Tibial nerve (tissue), 4 donors: ENCODE measurements at regions not wholly inside any gene's neighbourhood (a gene's known extent, or its start where the extent isn't known, plus 50 kb on each side); places are given as distances from the start of the nearest gene placed in this dataset.

ENCODE experiments used
- DNase-seq, 2 donors: peaks; one replicate each; pipeline ENCODE4 v3.0.0-alpha.2; 2019; ENCODE audit warnings: low spot score in 2 of 2
- H3K27ac ChIP-seq, 4 donors: fragments of 200-600 bp; sonication (generic) in 3 of 4; one replicate each; pipeline ENCODE4 v1.5.1; 2017 to 2019; ENCODE audit warnings: mild to moderate bottlenecking in 1 of 4
- H3K27me3 ChIP-seq, 2 donors: fragments of 200-600 bp; sonication (generic) in 1 of 2; one replicate each; pipeline versions ENCODE4 v1.5.1 to v1.6.0; 2017 to 2019
- H3K36me3 ChIP-seq, 3 donors: fragments of 200-600 bp; sonication (generic); one replicate each; pipeline ENCODE4 v1.5.1; 2018 to 2019
- H3K4me1 ChIP-seq, 4 donors: fragments of 200-600 bp; sonication (generic) in 3 of 4; one replicate each; pipeline ENCODE4 v1.5.1; 2017 to 2019
- H3K4me3 ChIP-seq, 4 donors: fragments of 200-600 bp; sonication (generic) in 3 of 4; one replicate each; pipeline ENCODE4 v1.5.1; 2017 to 2019; ENCODE audit warnings: mild to moderate bottlenecking in 1 of 4, moderate library complexity in 1 of 4
- H3K9me3 ChIP-seq, 4 donors: fragments of 200-600 bp; sonication (generic) in 3 of 4; one replicate each; pipeline ENCODE4 v1.5.1; 2017 to 2019
- CTCF ChIP-seq, 5 experiments: fragments of 200-600 bp in 3 of 5; fragments of 450-650 bp in 2 of 5; sonication (generic) in 3 of 5; IDR thresholded peaks; one replicate each; pipeline ENCODE4 v1.5.1; 2016 to 2019; ENCODE audit warnings: antibody characterized with exemption in 5 of 5, mild to moderate bottlenecking in 3 of 5, moderate library complexity in 2 of 5
- EP300 ChIP-seq, 2 donors: sonication (generic); formaldehyde crosslinking; IDR thresholded peaks; one replicate each; pipeline ENCODE4 v1.6.1; 2017; ENCODE audit warnings: antibody characterized with exemption in 2 of 2, mild to moderate bottlenecking in 1 of 2
- POLR2A ChIP-seq, 2 donors: fragments of 450-650 bp; IDR thresholded peaks; one replicate each; pipeline ENCODE4 v1.6.1; 2017; ENCODE audit warnings: antibody characterized with exemption in 2 of 2, mild to moderate bottlenecking in 2 of 2, moderate library complexity in 2 of 2
- WGBS, 2 donors: methylation state at CpG; one replicate each; pipeline ENCODE4 v1.1.5; 2018; 5-methylcytosine and 5-hydroxymethylcytosine counted together

DNA sequence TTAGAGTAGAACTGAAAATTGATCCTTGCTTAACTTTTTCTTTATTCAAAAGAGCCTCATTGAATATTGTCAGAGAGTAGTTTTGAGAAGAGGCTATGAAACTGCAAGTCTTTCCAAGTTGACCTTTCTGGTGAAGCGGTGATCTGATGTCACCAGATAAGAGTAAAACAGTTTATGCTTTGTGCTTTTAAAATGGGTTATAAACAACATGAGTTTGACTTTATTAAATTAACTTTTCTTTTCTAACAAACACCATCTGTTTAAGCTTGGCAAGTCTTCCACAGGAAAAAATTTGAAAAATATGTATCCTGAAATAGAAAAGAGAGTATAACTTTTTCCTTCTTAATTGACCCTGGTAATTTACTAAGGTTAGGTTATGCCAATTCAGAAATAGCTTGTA is 408.7 kb upstream of the NOVA1 start:
- no peaks in the 10 kb centered on the region for H3K27me3 ChIP-seq
- WGBS, 2 donors = 33 to 54% methylated on average over 1 of the region's 1 CpG
- TF ChIP-seq POLR2A (IDR thresholded peaks at IDR 0.05) (no peak), CTCF (IDR thresholded peaks at IDR 0.05) (no peak), EP300 (IDR thresholded peaks at IDR 0.05) (no peak)

DNA sequence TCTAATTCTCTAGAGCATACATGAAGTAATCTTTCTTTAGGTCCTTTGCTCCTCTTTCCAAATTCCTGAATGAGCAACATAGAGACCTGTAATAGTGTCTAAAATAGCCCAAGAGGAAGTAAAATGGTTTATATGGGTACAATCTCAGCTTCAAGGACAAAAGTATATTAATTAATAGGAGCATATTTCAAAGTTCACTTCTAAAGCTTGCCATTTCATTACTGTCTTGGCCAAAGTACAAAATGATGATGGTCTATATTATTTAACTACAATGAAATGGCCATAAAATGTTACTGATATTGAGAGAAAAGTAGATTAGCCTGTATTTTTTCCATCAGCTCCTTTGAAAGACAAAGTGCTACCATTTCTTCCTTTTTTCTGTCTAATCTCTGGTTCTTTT is 410.4 kb upstream of the NOVA1 start:
- H3K9me3 ChIP-seq = no peaks in the 10 kb centered on the region
- TF ChIP-seq POLR2A (IDR thresholded peaks at IDR 0.05) (no peak), CTCF (IDR thresholded peaks at IDR 0.05) (no peak), EP300 (IDR thresholded peaks at IDR 0.05) (no peak)
- no peak overlapping the region for H3K27ac ChIP-seq
- H3K27me3 ChIP-seq = no peaks in the 10 kb centered on the region
- H3K36me3 ChIP-seq = no peaks in the 10 kb centered on the region
- no peak for DNase-seq
- H3K4me3 ChIP-seq = no peak overlapping the region
- no peaks in the 10 kb centered on the region for H3K4me1 ChIP-seq

More for the DNA sequence above, 408.7 kb upstream of the NOVA1 start:
- Histone ChIP-seq H3K4me1 (no peaks in the 10 kb centered on the region), H3K4me3 (no peak overlapping the region), H3K36me3 (no peaks in the 10 kb centered on the region), H3K9me3 (no peaks in the 10 kb centered on the region), H3K27ac (no peak overlapping the region)
- DNase-seq = no peak

DNA sequence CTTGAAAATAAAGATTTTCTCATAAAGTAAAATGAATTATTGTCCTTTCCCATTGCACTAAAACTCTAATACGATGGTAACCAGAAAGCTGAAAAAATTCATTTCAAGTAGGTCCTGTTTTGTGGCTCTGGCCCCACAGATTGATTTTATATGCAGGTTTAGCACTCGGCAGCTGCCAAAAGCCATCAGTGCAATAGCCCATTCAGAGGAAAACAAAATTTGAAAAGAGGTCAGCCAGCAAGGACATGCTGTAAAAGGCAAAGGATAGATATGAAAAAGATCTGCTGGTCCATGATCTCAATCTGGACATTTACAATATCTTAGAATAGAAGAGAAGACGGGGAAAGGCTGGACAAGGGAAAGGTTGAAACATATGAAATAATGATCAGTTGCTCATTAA is 414.8 kb upstream of the NOVA1 start:
- no peaks in the 10 kb centered on the region for H3K4me1 ChIP-seq
- DNase-seq = no peak
- no peaks in the 10 kb centered on the region for H3K9me3 ChIP-seq
- TF ChIP-seq CTCF (IDR thresholded peaks at IDR 0.05) (no peak), POLR2A (IDR thresholded peaks at IDR 0.05) (no peak), EP300 (IDR thresholded peaks at IDR 0.05) (no peak)
- no peaks in the 10 kb centered on the region for H3K27me3 ChIP-seq
- H3K36me3 ChIP-seq = no peaks in the 10 kb centered on the region
- H3K27ac ChIP-seq = no peak overlapping the region
- WGBS, 2 donors = 58 to 70% methylated on average over 3 of the region's 3 CpGs
- no peak overlapping the region for H3K4me3 ChIP-seq

DNA sequence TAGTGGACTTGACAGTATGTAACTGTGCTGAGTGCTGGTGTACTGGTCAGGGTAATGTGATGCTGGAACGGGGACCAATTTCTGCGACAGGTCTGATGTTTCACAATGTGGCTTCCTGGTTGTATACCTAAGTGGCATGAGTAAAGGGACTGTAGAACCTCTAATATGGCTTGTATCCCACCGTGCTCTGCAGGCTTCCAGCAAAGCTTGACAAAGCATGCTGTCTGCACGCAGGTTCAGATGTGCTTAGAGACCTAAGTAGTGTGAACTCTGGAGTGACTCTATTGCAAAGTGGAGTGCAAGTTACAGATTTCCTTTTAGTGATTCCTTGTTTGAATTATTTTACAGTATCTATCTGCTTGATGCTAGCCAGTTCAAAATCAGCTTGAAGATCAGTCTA is 415.8 kb upstream of the NOVA1 start:
- 77 to 79% methylated on average over 4 of the region's 4 CpGs for WGBS, 2 donors
- Histone ChIP-seq H3K36me3 (no peaks in the 10 kb centered on the region), H3K9me3 (no peaks in the 10 kb centered on the region), H3K4me1 (no peaks in the 10 kb centered on the region), H3K27ac (no peak overlapping the region), H3K27me3 (no peaks in the 10 kb centered on the region), H3K4me3 (no peak overlapping the region)
- DNase-seq = no peak
- TF ChIP-seq POLR2A (IDR thresholded peaks at IDR 0.05) (no peak), EP300 (IDR thresholded peaks at IDR 0.05) (no peak), CTCF (IDR thresholded peaks at IDR 0.05) (no peak)

DNA sequence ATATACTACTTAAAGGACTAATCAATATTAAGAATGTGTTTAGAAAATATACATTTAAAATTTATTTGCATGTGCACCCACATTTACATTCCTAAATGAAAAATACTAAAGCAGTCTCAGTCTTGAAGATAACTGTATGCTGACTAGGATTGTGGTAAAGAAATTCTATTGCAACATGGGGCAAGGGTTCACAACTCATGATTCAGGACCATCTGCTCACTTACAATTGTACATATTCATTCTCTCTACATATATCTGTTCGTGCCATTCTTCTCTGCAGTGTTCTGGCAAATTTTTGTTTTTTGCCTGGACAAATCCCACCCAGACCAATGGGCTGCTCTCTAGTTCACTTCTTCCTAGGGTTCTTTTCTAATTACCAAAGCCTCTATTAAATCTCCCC is 417.2 kb upstream of the NOVA1 start:
- Histone ChIP-seq H3K27me3 (no peaks in the 10 kb centered on the region), H3K9me3 (no peaks in the 10 kb centered on the region), H3K27ac (no peak overlapping the region), H3K4me3 (no peak overlapping the region), H3K36me3 (no peaks in the 10 kb centered on the region), H3K4me1 (no peaks in the 10 kb centered on the region)
- DNase-seq = no peak
- TF ChIP-seq CTCF (IDR thresholded peaks at IDR 0.05) = no peak
- WGBS, 2 donors = 49 to 63% methylated on average over 1 of the region's 1 CpG
